ENCODE measurements at regions not wholly inside any gene's neighbourhood (a gene's known extent, or its start where the extent isn't known, plus 50 kb on each side); places are given as distances from the start of the nearest gene placed in this dataset.

DNA sequence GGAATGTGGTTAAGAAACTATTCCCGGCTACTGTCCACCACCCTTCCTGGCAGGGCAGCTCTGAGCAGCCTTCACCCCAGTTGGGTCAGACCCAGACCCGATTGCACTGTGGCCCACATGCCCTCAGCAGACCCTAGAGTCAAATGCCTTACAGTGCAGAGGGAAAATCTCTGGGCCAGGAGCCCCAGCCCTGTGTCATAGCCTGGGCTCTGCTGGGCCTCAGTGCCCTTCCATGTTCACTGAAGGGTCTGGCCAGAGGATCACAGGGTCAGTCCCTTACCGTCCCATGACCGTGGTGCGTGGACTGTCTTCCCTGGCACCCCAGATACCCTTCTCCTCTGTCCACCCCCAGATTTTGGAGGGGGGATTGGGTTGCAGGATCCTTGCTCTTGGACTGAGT is 73.5 kb upstream of the COL5A1 start:
- TF ChIP-seq, protein P1, sequence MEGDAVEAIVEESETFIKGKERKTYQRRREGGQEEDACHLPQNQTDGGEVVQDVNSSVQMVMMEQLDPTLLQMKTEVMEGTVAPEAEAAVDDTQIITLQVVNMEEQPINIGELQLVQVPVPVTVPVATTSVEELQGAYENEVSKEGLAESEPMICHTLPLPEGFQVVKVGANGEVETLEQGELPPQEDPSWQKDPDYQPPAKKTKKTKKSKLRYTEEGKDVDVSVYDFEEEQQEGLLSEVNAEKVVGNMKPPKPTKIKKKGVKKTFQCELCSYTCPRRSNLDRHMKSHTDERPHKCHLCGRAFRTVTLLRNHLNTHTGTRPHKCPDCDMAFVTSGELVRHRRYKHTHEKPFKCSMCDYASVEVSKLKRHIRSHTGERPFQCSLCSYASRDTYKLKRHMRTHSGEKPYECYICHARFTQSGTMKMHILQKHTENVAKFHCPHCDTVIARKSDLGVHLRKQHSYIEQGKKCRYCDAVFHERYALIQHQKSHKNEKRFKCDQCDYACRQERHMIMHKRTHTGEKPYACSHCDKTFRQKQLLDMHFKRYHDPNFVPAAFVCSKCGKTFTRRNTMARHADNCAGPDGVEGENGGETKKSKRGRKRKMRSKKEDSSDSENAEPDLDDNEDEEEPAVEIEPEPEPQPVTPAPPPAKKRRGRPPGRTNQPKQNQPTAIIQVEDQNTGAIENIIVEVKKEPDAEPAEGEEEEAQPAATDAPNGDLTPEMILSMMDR (IDR thresholded peaks at IDR 0.05) = no peak
- no peak for TF ChIP-seq POLR2A (IDR thresholded peaks at IDR 0.05)

All from prostate gland (tissue), 2 donors.